22Rv1 (cell line): ENCODE measurements at regions not wholly inside any gene's neighbourhood (a gene's known extent, or its start where the extent isn't known, plus 50 kb on each side); places are given as distances from the start of the nearest gene placed in this dataset.

Experiments used
- CTCF ChIP-seq: fragments of 450-650 bp; IDR thresholded peaks from 2 replicates; pipeline ENCODE4 v1.5.1; 2017; ENCODE audit warnings: mild to moderate bottlenecking
- ZFX ChIP-seq: fragments of 450-650 bp; IDR thresholded peaks from 2 replicates; pipeline ENCODE4 v1.6.1; 2017; ENCODE audit warnings: antibody characterized with exemption, borderline replicate concordance

GRCh38 chr2:204454672-204455380 is 90.4 kb upstream of the PARD3B start:
- TF ChIP-seq CTCF (no peak), ZFX (no peak)
